Ascending aorta (tissue), 2 donors: ENCODE measurements at regions not wholly inside any gene's neighbourhood (a gene's known extent, or its start where the extent isn't known, plus 50 kb on each side); places are given as distances from the start of the nearest gene placed in this dataset.
A peak's percentile ranks its signal among the peaks of the same experiment; 100 is the strongest.

Experiments used
- DNase-seq, 2 donors: peaks; one replicate each; pipeline ENCODE4 v3.0.0-alpha.2; 2019; ENCODE audit warnings: low spot score in 2 of 2
- H3K27ac ChIP-seq, 2 donors: fragments of 200-600 bp; sonication (generic); one replicate each; pipeline ENCODE4 v1.5.1; 2016 to 2017; ENCODE audit warnings: mild to moderate bottlenecking in 1 of 2
- H3K27me3 ChIP-seq: fragments of 200-600 bp; sonication (generic); one replicate; pipeline ENCODE4 v1.5.1; 2017
- H3K36me3 ChIP-seq, 2 donors: fragments of 200-600 bp; sonication (generic); one replicate each; pipeline ENCODE4 v1.5.1; 2016
- H3K4me1 ChIP-seq, 2 donors: fragments of 200-600 bp; sonication (generic); one replicate each; pipeline ENCODE4 v1.5.1; 2016 to 2017; ENCODE audit warnings: mild to moderate bottlenecking in 1 of 2
- H3K4me3 ChIP-seq, 2 donors: fragments of 200-600 bp; sonication (generic); one replicate each; pipeline ENCODE4 v1.5.1; 2016 to 2017; ENCODE audit warnings: mild to moderate bottlenecking in 1 of 2
- H3K9me3 ChIP-seq, 2 donors: fragments of 200-600 bp; sonication (generic); one replicate each; pipeline ENCODE4 v1.5.1; 2016
- CTCF ChIP-seq, 3 experiments: fragments of 200-600 bp in 2 of 3; fragments of 450-650 bp in 1 of 3; sonication (generic) in 2 of 3; IDR thresholded peaks; one replicate each; pipeline ENCODE4 v1.5.1; 2016 to 2019; ENCODE audit warnings: antibody characterized with exemption in 3 of 3, mild to moderate bottlenecking in 1 of 3, moderate library complexity in 1 of 3
- intact Hi-C: fragments of 100-400 bp; cut with DNase I; formaldehyde crosslinking; loops from one replicate; pipeline ENCODE4 v1.15.1; 2023

GRCh38 chr5:124662181-124662781 lies 84.2 kb downstream of the ZNF608 start:
- intact Hi-C loops: no loop called here
- no peak overlapping the region for H3K27ac ChIP-seq
- H3K9me3 ChIP-seq: no peaks in the 10 kb centered on the region
- H3K27me3 ChIP-seq: no peaks in the 10 kb centered on the region
- no peaks in the 10 kb centered on the region for H3K36me3 ChIP-seq
- no peak overlapping the region for H3K4me3 ChIP-seq
- no peak for TF ChIP-seq CTCF (IDR thresholded peaks at IDR 0.05)
- DNase-seq: no peak
- H3K4me1 ChIP-seq: peaks cover 0 to 16% of the 10 kb centered on the region in 2 donors

GRCh38 chr5:124661317-124662141 lies 84.9 kb downstream of the ZNF608 start:
- intact Hi-C loops: no loop called here
- no peaks in the 10 kb centered on the region for H3K9me3 ChIP-seq
- H3K27ac ChIP-seq: peak overlapping the region; percentile 3 to 46
- no peak for TF ChIP-seq CTCF (IDR thresholded peaks at IDR 0.05)
- no peaks in the 10 kb centered on the region for H3K36me3 ChIP-seq
- peaks cover 0 to 16% of the 10 kb centered on the region in 2 donors for H3K4me1 ChIP-seq
- H3K4me3 ChIP-seq: no peak overlapping the region
- no peaks in the 10 kb centered on the region for H3K27me3 ChIP-seq
- DNase-seq: no peak

- no peak for TF ChIP-seq CTCF (IDR thresholded peaks at IDR 0.05)
- no peak overlapping the region for H3K4me3 ChIP-seq
- intact Hi-C loops: no loop called here
- H3K27me3 ChIP-seq: no peaks in the 10 kb centered on the region
- H3K9me3 ChIP-seq: no peaks in the 10 kb centered on the region
- H3K36me3 ChIP-seq: no peaks in the 10 kb centered on the region
- DNase-seq: no peak
- H3K4me1 ChIP-seq: peaks cover 0 to 19% of the 10 kb centered on the region in 2 donors
- peak overlapping the region in 1 of 2 donors; percentile 46 for H3K27ac ChIP-seq
Measured at GRCh38 chr5:124660229-124661093, 86.0 kb downstream of the ZNF608 start.

- no peak for DNase-seq
- Histone ChIP-seq H3K4me3 (no peak overlapping the region), H3K27ac (no peak overlapping the region), H3K36me3 (no peaks in the 10 kb centered on the region), H3K9me3 (no peaks in the 10 kb centered on the region), H3K4me1 (peaks cover 0 to 19% of the 10 kb centered on the region in 2 donors), H3K27me3 (no peaks in the 10 kb centered on the region)
- no peak for TF ChIP-seq CTCF (IDR thresholded peaks at IDR 0.05)
- intact Hi-C loops: loop anchor here (10.0 kb wide), 1 partner anchor 245 kb away; no protein-coding TSS in a partner anchor
Measured at GRCh38 chr5:124659798-124660197, 86.6 kb downstream of the ZNF608 start.

GRCh38 chr5:124658867-124659557 lies 87.4 kb downstream of the ZNF608 start:
- no peaks in the 10 kb centered on the region for H3K27me3 ChIP-seq
- no peak overlapping the region for H3K27ac ChIP-seq
- no peaks in the 10 kb centered on the region for H3K9me3 ChIP-seq
- no peak for TF ChIP-seq CTCF (IDR thresholded peaks at IDR 0.05)
- no peaks in the 10 kb centered on the region for H3K36me3 ChIP-seq
- H3K4me1 ChIP-seq: peaks cover 0 to 19% of the 10 kb centered on the region in 2 donors
- H3K4me3 ChIP-seq: no peak overlapping the region
- intact Hi-C loops: loop anchor here (10.0 kb wide), 1 partner anchor 246 kb away; no protein-coding TSS in a partner anchor
- DNase-seq: no peak
